Lower leg skin (tissue), 4 donors: ENCODE measurements at regions not wholly inside any gene's neighbourhood (a gene's known extent, or its start where the extent isn't known, plus 50 kb on each side); places are given as distances from the start of the nearest gene placed in this dataset.
"Not testable (repeated sequence)": the region's sequence is repeated elsewhere in the genome, so short reads cannot be mapped to it uniquely, and the experiment has no call there.

ENCODE experiments used
- DNase-seq, 2 donors: peaks; one replicate each; pipeline ENCODE4 v3.0.0-alpha.2; 2019; ENCODE audit warnings: low spot score in 2 of 2
- H3K4me3 ChIP-seq: fragments of 200-600 bp; sonication (generic); 2 replicates; pipeline ENCODE4 v1.5.1; 2017; ENCODE audit warnings: mild to moderate bottlenecking, low read depth; ENCODE audit not compliant: poor library complexity, severe bottlenecking
- POLR2A ChIP-seq, 2 donors: fragments of 450-650 bp; IDR thresholded peaks; one replicate each; pipeline ENCODE4 v1.6.1; 2016 to 2017; ENCODE audit warnings: antibody characterized with exemption in 2 of 2, mild to moderate bottlenecking in 1 of 2, moderate library complexity in 1 of 2
- WGBS, 2 donors: methylation state at CpG; one replicate each; pipeline ENCODE4 v1.1.5; 2018; 5-methylcytosine and 5-hydroxymethylcytosine counted together
- intact Hi-C: fragments of 100-400 bp; cut with DNase I; formaldehyde crosslinking; loops from one replicate; pipeline ENCODE4 v1.15.0; 2023; ENCODE audit warnings: low total_unique reads
- TF ChIP-seq, protein P1 (sequence below), 3 donors: fragments of 450-650 bp; IDR thresholded peaks; one replicate each; pipeline ENCODE4 v1.5.1; 2016; ENCODE audit warnings: antibody characterized with exemption in 3 of 3, mild to moderate bottlenecking in 3 of 3, moderate library complexity in 2 of 3

DNA sequence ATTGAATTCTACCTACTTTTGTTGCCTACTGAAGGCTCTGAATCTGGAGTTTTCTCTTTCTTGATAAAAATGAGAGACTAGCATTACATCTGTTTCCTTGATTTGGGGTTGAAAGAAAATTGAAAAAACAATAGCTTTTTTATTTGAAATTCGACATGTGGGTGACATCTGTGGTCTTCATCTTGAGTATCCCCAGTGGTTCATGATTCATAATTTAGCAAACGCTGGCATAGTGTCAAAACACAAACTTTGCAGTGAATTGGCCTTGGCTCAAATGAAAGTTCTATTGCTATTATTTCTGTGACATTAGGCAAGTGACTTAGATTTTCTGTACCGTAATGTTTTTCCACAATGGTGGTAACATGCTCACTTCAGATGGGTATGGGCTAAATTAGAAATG, 747.6 kb downstream of the PCDH7 start:
- TF ChIP-seq, protein P1, sequence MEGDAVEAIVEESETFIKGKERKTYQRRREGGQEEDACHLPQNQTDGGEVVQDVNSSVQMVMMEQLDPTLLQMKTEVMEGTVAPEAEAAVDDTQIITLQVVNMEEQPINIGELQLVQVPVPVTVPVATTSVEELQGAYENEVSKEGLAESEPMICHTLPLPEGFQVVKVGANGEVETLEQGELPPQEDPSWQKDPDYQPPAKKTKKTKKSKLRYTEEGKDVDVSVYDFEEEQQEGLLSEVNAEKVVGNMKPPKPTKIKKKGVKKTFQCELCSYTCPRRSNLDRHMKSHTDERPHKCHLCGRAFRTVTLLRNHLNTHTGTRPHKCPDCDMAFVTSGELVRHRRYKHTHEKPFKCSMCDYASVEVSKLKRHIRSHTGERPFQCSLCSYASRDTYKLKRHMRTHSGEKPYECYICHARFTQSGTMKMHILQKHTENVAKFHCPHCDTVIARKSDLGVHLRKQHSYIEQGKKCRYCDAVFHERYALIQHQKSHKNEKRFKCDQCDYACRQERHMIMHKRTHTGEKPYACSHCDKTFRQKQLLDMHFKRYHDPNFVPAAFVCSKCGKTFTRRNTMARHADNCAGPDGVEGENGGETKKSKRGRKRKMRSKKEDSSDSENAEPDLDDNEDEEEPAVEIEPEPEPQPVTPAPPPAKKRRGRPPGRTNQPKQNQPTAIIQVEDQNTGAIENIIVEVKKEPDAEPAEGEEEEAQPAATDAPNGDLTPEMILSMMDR (IDR thresholded peaks at IDR 0.05) = no peak
- TF ChIP-seq POLR2A (IDR thresholded peaks at IDR 0.05) = no peak
- WGBS, 2 donors = 52 to 58% methylated on average over 3 of the region's 3 CpGs

DNA sequence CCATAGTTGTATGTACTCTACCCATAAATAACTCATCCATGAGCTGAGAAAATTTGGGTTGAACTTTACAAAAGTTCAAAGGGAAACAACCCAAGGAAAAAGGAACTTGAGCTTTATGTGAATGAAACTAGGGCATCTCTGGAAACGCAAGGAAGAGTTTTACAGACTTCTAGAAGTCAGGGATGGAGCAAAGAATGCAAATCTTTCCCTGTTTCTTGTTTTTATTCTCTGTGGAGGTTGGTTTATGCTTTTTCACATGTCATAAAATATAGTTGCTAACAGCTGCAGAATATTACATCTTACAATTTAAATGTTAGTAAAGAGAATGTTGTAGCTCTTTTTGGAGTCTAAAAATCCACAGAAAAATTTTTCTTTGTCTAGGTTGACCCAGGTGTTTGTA, 754.1 kb downstream of the PCDH7 start:
- no peak for DNase-seq
- 47 to 51% methylated on average over 1 of the region's 1 CpG for WGBS, 2 donors
- no peak for TF ChIP-seq POLR2A (IDR thresholded peaks at IDR 0.05)
- TF ChIP-seq, protein P1 (IDR thresholded peaks at IDR 0.05) = no peak
- no peak overlapping the region for H3K4me3 ChIP-seq
- intact Hi-C loops = no loop called here

More for the DNA sequence above, 747.6 kb downstream of the PCDH7 start:
- intact Hi-C loops = no loop called here
- DNase-seq = no peak
- H3K4me3 ChIP-seq = no peak overlapping the region

DNA sequence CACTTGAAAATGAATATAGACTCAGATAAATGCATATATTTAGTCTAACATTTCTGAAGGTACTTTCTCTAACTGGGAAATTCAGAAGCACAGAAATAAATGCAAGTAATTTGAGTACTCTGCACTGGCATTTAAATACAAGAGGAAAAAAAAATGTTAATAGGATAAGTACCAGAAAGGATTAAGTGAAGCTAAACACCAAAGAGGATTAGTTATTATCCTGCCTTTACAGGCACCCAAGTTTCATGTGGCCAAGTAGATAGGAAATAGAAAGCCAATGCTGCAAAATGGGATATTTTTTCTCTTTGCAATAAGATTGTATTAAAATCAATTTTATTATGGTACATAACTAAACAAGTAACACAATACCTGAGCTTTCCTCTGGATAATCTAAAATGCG, 762.5 kb downstream of the PCDH7 start:
- intact Hi-C loops = no loop called here
- WGBS, 2 donors = 95 to 100% methylated on average over 1 of the region's 1 CpG
- no peak for DNase-seq
- no peak overlapping the region for H3K4me3 ChIP-seq
- no peak for TF ChIP-seq POLR2A (IDR thresholded peaks at IDR 0.05)
- TF ChIP-seq, protein P1 (IDR thresholded peaks at IDR 0.05) = no peak

DNA sequence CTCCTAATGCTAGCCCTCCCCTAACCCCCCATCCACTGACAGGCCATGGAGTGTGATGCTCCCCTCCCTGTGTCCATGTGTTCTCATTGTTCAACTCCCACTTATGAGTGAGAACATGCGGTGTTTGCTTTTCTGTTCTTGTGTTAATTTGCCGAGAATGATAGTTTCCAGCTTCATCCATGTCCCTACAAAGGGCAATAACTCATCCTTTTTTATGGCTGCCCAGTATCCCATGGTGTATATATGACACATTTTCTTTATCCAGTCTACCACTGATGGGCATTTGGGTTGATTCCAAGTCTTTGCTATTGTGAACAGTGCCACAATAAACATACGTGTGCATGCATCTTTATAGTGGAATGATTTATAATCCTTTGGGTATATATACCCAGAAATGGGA, 779.0 kb downstream of the PCDH7 start:
- H3K4me3 ChIP-seq, DNase-seq, intact Hi-C loops: not testable (repeated sequence)
- 80 to 85% methylated on average over 3 of the region's 3 CpGs for WGBS, 2 donors

DNA sequence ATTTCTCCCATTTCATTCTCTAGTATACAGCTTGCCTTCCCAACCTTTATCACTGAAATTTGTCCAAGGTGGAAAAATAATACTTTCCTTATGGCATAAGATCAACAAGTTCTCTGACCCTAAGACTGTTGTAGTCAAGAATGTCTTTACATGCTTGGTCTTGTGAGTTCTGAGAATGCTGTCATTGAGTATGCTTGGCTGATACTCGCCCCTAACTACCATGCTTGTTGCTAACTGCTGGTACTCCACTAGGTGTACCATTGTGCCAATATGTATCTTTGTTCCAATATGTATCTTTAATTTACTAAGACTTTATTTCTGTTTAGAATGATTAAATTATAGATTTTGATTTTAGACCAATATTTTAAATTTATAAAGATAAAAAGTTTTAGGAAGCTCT, 796.4 kb downstream of the PCDH7 start:
- intact Hi-C loops = no loop called here
- DNase-seq = no peak
- no peak overlapping the region for H3K4me3 ChIP-seq
- no peak for TF ChIP-seq POLR2A (IDR thresholded peaks at IDR 0.05)
- TF ChIP-seq, protein P1 (IDR thresholded peaks at IDR 0.05) = no peak
- WGBS, 2 donors = 61 to 64% methylated on average over 1 of the region's 1 CpG

DNA sequence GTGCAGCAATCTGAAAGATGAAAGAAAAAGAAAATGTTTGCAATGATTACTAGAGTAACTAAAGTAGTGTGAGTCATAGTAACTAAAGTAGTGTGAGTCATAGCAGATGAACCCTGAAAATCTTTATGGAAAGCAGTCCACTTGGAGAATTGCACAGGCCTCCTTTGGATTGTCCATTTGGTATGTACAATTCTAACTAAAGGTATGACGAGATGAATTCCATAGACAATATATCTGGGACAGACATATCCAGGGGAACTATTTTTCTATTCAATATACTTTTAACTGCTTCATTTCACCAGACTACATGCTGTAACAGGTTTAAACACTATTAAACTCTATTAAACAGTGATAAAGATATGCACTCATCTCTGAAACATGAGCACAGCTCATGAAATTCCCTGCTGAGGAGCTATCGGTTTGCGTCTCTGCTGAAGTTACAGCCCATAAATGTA, 798.7 kb downstream of the PCDH7 start:
- DNase-seq = no peak
- TF ChIP-seq, protein P1 (IDR thresholded peaks at IDR 0.05) = no peak
- no peak for TF ChIP-seq POLR2A (IDR thresholded peaks at IDR 0.05)
- H3K4me3 ChIP-seq = no peak overlapping the region
- intact Hi-C loops = no loop called here
- WGBS, 2 donors = 55 to 57% methylated on average over 3 of the region's 3 CpGs
